LHCN-M2 (cell line): ENCODE measurements at regions not wholly inside any gene's neighbourhood (a gene's known extent, or its start where the extent isn't known, plus 50 kb on each side); places are given as distances from the start of the nearest gene placed in this dataset.
"Not testable (repeated sequence)": the region's sequence is repeated elsewhere in the genome, so short reads cannot be mapped to it uniquely, and the experiment has no call there.

Experiments used
- DNase-seq: peaks from one replicate; pipeline ENCODE4 v3.0.0-alpha.2; 2012; ENCODE audit warnings: low read depth

- DNase-seq, result not testable (repeated sequence)
These were observed 1447.0 kb downstream of the ZPLD1 start for GRCh38 chr3:103881809-103882208.

GRCh38 chr3:103889675-103890074 lies 1454.9 kb downstream of the ZPLD1 start:
- DNase-seq, result no peak

- no peak for DNase-seq
These were observed 1459.5 kb downstream of the ZPLD1 start for GRCh38 chr3:103894162-103894822.

- DNase-seq, result no peak
These were observed 1464.5 kb downstream of the ZPLD1 start for GRCh38 chr3:103899328-103899727.

GRCh38 chr3:103904991-103905390 lies 1461.7 kb upstream of the ALCAM start:
- DNase-seq, result no peak

GRCh38 chr3:103906304-103906703 lies 1460.4 kb upstream of the ALCAM start:
- DNase-seq, result no peak

GRCh38 chr3:103906808-103907207 lies 1459.9 kb upstream of the ALCAM start:
- no peak for DNase-seq

GRCh38 chr3:103907567-103907966 lies 1459.1 kb upstream of the ALCAM start:
- DNase-seq, result no peak

- no peak for DNase-seq
These were observed 1457.3 kb upstream of the ALCAM start for GRCh38 chr3:103909395-103909794.

GRCh38 chr3:103918336-103918735 lies 1448.4 kb upstream of the ALCAM start:
- DNase-seq, result no peak

- no peak for DNase-seq
These were observed 1447.4 kb upstream of the ALCAM start for GRCh38 chr3:103919327-103919726.

GRCh38 chr3:103923907-103924306 lies 1442.8 kb upstream of the ALCAM start:
- no peak for DNase-seq

GRCh38 chr3:103924544-103924943 lies 1442.2 kb upstream of the ALCAM start:
- no peak for DNase-seq

GRCh38 chr3:103926936-103927335 lies 1439.8 kb upstream of the ALCAM start:
- no peak for DNase-seq

- DNase-seq, result no peak
These were observed 1438.8 kb upstream of the ALCAM start for GRCh38 chr3:103927896-103928295.

GRCh38 chr3:103937094-103937493 lies 1429.6 kb upstream of the ALCAM start:
- DNase-seq, result no peak

- DNase-seq, result no peak
These were observed 1419.6 kb upstream of the ALCAM start for GRCh38 chr3:103947062-103947461.

GRCh38 chr3:103949693-103950092 lies 1417.0 kb upstream of the ALCAM start:
- DNase-seq, result no peak

- DNase-seq, result no peak
These were observed 1416.0 kb upstream of the ALCAM start for GRCh38 chr3:103950676-103951075.

GRCh38 chr3:103953796-103954195 lies 1412.9 kb upstream of the ALCAM start:
- no peak for DNase-seq

- no peak for DNase-seq
These were observed 1405.9 kb upstream of the ALCAM start for GRCh38 chr3:103960819-103961218.

- no peak for DNase-seq
These were observed 1403.1 kb upstream of the ALCAM start for GRCh38 chr3:103963599-103963998.

GRCh38 chr3:103965764-103966163 lies 1400.9 kb upstream of the ALCAM start:
- DNase-seq, result no peak

GRCh38 chr3:103966749-103967148 lies 1400.0 kb upstream of the ALCAM start:
- DNase-seq, result no peak
